22Rv1 (cell line): ENCODE measurements at regions not wholly inside any gene's neighbourhood (a gene's known extent, or its start where the extent isn't known, plus 50 kb on each side); places are given as distances from the start of the nearest gene placed in this dataset.

Source experiments
- H3K27ac ChIP-seq: fragments of 450-650 bp; 2 replicates; pipeline ENCODE4 v1.5.1; 2017
- ZFX ChIP-seq: fragments of 450-650 bp; IDR thresholded peaks from 2 replicates; pipeline ENCODE4 v1.6.1; 2017; ENCODE audit warnings: antibody characterized with exemption, borderline replicate concordance
- TF ChIP-seq, protein P1 (sequence below): fragments of 450-650 bp; IDR thresholded peaks from 2 replicates; pipeline ENCODE4 v1.5.1; 2017; ENCODE audit warnings: mild to moderate bottlenecking

DNA sequence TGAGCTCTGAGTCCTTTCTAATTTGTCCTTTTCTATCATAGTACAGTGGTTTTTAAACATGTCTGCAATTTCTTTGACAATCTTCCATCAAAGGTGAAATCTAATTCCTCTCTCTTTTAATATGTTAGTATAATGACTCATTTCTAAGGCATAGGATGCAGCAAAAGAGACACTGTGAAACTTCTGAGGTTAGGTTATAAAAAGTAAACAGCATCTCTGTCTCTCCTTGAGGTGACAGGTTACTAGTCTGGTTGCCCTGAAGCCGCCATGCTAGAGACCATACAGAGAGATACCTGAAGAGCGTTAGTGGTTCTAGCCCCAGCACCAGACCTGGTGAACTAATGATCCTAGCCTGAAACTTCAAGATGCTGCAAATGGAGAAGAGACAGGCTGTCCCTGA, 114.3 kb downstream of the PPM1A start:
- TF ChIP-seq, protein P1, sequence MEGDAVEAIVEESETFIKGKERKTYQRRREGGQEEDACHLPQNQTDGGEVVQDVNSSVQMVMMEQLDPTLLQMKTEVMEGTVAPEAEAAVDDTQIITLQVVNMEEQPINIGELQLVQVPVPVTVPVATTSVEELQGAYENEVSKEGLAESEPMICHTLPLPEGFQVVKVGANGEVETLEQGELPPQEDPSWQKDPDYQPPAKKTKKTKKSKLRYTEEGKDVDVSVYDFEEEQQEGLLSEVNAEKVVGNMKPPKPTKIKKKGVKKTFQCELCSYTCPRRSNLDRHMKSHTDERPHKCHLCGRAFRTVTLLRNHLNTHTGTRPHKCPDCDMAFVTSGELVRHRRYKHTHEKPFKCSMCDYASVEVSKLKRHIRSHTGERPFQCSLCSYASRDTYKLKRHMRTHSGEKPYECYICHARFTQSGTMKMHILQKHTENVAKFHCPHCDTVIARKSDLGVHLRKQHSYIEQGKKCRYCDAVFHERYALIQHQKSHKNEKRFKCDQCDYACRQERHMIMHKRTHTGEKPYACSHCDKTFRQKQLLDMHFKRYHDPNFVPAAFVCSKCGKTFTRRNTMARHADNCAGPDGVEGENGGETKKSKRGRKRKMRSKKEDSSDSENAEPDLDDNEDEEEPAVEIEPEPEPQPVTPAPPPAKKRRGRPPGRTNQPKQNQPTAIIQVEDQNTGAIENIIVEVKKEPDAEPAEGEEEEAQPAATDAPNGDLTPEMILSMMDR = no peak
- no peak for TF ChIP-seq ZFX
- no peak overlapping the region for H3K27ac ChIP-seq

- no peak for TF ChIP-seq ZFX
- TF ChIP-seq, protein P1 = no peak
- H3K27ac ChIP-seq = no peak overlapping the region
These were observed 114.7 kb downstream of the PPM1A start for GRCh38 chr14:60363687-60364086.

GRCh38 chr14:60381909-60382308, 104.0 kb downstream of the C14orf39 start:
- TF ChIP-seq ZFX = no peak
- TF ChIP-seq, protein P1 = no peak
- peak overlapping the region; percentile 53 for H3K27ac ChIP-seq
